Nucleus accumbens (tissue), 56 donors: ENCODE measurements at regions not wholly inside any gene's neighbourhood (a gene's known extent, or its start where the extent isn't known, plus 50 kb on each side); places are given as distances from the start of the nearest gene placed in this dataset.

Source experiments
- DNase-seq, 56 donors: peaks; one replicate each; lab custom pipeline; 2025; lab: John Stamatoyannopoulos, UW

DNA sequence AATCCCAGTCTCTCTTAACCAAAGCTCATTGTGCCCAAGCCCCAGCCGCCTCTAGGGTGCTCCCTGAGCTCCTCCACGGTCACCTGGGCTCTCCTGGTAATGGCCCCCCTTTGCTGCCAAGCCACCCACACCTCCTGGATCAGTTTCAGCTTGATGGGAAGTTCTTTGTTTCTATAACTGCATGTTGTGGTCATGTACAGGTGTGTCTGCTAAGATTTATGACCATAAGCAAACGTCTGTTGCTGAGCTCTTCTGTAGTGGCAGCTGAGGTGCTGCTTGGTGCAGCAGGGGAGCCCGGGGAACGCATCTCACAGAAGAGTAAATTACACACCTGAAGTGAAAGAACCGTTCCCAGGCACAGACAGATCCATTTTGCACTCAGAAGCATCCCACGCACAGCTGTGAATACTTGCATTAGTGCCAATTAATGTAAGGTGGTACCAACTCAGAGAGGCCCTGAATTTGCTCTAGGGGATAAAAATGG lies 194.6 kb upstream of the ARID1B start:
- DNase-seq: peak in 24 of 56 donors; percentile 1 to 69 (median 21)

DNA sequence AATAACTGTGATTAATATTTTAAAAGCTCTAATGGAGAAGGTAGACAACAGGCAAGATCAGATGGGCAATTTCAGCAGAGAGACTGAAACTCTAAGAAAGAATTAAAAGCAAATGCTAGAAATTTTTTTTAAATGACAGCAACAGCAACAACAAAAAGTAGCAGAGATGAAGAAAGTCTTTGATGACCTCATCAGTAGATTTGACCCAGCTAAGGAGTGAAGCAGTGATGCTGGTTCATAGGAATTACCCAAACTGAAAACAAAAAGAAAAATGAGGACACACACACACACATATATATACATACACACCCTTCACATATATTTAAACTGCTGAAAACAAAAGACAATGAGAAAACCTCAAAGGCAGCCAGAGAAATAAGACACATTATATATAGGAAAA lies 197.6 kb upstream of the ARID1B start:
- DNase-seq: no peak

DNA sequence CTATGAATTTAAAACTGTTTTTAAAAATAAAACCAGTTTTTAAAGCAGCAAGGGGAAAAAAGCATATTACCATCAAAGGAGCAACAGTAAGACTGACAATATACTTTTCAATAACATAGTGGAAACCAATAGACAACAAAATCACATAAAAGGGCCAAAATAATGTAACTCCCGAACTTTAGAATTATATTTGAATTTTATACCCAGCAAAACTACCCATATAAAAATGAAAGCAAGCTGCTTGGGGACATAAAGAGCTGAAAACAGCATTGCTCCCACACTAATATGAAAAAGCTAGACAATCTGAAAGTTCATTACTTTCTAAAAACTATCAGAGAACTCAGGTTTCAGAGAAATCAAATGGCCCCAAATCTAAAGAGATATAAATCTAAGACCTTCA lies 199.4 kb upstream of the ARID1B start:
- DNase-seq: no peak

DNA sequence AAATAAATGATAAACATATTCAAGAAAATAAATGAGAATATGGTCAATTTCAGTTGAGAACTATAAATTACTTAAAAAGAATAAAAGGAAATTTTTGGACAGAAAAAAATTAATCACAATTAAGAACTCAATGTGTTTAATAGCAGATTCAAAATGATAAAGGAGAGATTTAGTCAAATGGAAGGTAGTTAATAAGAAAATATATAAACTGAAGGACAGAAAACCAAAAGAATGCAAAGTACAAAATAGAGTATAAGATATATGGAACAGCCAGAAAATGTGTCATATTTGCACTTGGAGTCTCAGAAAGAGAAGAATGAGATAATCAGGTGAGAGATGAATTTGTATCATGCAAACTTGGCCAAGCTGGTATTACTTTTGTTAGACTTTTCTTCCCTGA lies 201.8 kb upstream of the ARID1B start:
- no peak for DNase-seq

DNA sequence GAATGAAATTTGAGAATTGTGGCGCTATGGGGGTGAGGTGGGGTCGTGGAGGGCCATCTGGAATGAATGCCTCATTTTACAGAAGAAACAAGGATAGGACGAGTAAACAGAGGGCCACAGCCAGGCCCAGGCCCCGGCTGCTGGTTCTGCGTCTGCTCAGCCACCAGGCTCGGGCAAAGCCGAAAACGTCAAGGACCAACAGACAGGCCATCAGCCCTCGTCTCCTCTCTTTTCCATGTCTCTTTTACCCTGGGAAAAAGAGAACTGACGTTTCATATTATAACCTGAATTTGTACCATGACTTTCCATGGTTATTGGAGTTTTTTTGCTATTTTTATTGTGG lies 212.4 kb upstream of the ARID1B start:
- DNase-seq: no peak

DNA sequence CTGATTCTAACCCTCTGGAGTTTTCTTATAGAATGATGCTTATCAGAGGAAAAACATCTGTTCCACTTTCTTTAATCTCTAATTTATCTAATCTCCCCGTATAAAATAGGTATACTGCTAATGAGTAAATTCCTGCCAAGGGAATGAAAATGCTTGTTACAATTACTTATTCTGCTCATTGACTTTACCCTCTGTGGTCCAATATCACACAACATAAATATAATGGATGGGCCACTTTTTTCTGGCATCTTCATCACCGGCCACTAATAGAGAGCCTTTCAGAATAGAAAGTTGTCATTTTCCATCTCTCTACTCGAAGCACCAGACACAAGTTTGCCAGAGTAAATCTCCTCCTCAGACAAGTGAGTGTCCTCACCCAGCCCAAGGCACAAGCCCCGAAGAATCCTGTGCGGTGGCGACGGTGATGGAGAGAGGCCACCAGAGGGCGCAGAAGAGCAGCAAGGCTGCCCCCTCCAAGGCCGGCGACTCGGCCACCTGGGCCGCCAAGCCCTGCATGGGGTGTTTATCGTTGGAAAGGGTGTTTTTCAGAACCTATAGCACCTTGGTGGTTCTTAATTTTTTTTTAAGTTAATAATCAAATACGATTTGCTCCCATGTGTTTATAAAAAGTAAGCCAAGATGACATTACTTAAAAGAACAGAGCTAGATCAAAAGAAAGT lies 212.9 kb upstream of the ARID1B start:
- peak in 50 of 56 donors; percentile 13 to 86 (median 55) for DNase-seq

DNA sequence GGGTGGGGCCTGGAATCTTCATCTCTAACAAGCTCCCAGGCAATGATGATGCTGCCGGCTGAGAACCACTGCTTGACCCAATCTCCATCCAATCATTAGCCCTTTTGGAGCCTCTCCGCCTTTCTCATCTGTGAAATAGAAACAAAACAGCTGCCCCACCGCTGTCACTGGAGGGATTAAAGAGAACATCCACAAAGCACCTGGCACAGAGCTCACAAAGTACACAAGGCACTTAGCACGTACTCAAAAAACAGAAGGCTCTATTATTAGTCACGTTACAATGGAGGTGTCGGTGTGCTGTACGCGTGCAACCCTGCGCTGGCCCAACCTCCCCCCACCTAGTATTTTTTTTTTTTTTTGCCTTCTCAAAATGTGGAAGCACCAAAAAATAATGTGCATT lies 213.5 kb upstream of the ARID1B start:
- no peak for DNase-seq

DNA sequence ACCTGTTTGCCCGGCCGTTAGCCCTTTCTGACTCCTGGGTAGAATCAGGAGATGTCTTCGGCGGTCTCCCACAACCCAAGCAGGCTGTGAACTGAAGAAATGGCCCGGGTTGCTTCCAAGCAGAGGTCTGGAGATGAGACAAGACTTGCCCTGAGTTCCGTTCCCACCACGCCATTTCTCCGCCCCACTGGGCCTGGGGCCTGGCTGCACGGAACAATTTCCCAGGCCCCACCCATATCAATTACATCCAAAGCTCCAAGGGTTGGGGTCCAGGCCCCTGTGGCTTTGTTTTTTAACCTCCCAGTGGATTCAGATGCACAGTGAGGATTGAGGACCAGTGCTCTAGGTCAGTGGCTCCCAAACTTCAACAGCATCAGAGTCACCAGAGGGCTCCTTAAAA lies 214.5 kb upstream of the ARID1B start:
- DNase-seq: no peak

DNA sequence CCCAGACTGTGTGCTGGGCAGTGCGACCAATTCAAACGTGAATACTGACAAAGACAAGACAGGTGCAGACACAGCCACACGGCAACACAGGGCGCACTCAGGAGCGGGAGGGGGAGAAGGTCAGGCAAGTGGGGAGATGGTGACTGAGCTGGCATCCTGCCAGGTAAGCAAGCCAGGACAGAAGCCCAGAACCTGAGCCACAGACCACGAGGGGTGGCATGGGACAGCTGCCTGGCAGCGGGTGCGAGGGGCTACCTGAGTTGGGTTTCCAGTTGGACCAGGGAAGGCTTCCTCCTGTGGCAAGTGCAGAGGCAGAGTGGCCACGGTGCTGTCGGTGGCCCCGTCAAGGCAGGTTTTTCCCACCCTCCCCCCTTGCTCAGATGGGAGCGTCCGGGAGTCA lies 215.2 kb upstream of the ARID1B start:
- DNase-seq: no peak

DNA sequence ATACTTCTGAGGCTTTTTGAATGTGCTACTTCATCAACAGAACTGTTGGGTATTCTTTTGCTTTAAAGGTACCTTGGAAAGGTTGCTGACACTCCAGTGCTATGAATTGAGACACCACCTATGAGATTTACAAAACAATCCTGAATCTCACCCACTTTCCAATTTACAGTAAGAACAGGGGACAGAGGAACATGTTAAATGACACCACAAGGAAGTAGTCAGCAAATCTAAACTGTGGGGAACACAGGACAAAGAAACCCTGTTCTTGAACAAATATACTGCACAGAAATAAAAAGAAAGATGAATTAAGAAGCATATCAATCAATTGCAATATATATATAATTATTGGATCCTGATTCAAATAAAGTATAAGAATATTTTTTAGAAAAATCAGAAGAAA lies 216.7 kb upstream of the ARID1B start:
- no peak for DNase-seq

DNA sequence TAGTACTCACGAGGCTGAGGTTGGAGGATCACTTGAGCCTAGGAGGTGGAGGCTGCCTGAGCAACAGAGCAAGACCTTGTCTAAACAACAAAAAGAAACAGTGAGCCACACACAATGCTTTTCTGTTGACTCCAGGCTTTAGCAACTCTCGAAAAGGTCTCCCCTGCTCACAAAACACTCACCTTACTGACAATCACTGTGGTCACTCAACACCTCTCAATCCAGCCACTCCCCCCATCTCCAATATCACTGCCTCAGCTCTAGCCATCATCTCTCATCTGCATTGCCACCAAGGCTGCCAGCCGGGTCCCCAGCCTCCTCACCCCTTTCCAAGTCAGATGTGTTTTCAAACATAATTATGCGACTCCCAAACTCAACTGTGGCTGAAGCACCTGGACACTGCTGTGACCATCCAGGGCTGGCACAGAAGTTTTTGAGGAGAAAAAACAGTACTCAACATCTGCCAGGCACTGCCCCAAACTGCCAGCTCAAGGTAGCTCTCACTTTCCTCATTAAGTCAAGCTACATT lies 218.0 kb upstream of the ARID1B start:
- no peak for DNase-seq

DNA sequence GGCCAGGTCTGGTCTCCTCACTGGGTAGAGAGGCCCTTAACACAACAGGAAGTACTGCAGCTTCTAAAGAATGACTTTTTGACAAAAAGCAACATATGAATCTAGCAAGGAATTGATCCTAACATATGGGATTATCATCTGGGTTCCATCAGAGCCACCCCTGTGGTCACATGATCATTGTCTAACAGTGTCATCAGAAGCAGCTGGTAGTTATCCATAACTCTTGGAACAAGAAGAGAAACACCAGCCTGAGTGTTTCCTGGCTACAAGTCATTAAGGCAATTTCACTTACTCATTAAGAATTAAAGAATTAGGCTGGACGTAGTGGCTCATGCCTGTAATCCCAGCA lies 219.3 kb upstream of the ARID1B start:
- no peak for DNase-seq

DNA sequence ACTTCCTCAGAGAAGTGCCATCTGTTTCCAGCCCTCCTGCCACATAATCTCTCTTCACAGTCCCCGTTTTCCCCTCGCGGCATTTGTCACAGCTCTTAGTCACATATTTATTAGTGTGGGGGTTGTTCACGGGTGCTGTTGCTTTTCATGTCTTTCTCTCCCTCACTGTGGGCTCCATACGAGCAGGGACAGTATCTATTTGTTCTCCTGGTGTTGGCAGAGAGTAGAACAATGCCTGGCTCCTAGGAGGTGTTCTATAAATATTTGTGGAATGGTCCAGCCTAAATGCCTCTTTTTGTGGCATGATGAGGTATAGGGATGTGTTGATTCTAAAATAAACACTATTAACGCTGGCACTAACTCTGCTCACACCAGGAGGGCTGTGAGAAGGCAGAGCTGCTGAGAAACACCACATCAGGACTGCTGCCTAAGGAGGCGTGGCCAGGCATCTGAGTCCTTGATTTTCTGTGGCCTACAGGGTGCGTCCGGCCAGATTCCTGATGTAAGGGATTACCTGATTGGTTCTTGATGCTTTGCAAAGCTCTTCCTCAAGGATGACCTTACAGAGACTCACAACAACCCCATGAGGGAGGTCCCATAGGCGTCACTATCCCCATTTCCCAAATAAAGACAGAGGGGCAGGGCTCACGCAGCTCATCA lies 219.8 kb upstream of the ARID1B start:
- DNase-seq: peak in 41 of 56 donors; percentile 2 to 66 (median 36)

DNA sequence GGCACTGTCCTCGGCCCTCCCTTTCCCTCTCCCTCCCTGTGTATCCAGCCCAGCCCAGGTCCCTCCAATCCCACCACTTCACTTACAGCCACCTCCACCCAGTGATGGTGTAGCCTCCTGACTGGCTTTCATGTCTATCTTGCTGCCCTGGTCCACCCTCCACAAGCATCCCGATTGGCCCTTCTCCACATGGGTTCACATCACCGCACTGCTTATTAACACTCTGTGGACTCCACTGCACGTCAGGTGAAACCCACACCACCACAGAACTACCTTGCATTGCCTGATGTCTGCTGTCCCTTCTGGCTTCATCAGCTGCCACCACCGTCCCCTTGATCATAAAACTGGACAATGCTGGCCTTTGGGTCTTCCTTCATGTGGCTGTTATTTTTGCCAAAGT lies 220.4 kb upstream of the ARID1B start:
- DNase-seq: no peak

DNA sequence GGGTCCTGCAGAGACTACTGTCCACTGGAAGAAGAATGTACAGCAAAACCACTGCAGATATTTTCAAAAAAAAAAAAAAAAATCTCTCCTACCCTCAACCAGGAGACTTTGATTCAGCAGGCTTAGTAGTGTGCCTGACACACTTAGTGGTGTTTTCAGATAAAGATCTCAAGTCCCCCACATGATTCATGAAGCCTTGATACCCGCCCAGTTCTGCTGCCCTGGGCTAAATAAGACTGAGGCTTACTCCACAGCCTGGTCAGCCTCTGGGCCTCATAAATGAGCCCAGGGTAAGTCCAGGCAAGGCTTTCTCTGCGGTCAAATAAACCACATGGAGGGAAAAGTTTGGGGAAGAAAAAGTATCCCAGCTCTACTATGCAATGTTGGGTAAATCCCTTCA lies 222.1 kb upstream of the ARID1B start:
- DNase-seq: no peak

DNA sequence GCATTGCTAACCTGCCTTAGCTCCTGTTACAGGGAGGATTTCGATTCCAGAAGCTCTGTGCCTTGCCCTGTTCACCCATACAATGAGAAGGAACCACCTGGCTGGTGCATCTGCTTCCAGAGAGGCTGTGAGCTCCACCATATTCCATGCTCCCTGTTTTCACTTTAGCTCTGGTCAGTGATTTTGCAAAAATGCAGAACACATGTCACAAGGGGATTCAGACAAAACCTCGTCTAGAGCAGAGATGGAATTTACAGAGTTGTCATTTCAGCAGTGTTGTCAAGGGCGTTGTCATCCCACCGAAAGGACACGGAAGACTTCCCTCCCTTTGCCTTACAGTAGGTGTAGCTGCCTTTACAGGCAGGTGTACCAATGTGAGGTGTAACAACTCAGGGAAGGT lies 223.0 kb upstream of the ARID1B start:
- DNase-seq: no peak

DNA sequence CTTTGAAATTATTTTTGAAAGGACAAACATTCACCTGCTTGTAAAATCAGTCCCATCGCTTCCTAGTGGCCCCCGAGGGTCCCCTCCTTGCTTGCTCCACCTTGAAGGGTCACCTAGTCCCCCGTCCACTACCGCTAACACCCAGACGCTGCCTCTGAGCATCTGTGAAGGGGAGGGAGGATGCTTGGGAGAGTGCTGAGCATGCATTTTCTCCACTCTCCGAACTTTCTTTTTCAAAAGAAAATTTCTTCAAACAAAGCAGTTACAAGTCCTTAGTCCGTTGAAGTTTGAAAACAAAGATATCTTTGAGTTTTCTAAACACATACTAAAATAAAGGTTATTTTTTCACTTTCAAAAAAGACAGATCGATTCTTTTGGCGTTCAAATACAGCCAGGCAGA lies 224.3 kb upstream of the ARID1B start:
- DNase-seq: no peak

DNA sequence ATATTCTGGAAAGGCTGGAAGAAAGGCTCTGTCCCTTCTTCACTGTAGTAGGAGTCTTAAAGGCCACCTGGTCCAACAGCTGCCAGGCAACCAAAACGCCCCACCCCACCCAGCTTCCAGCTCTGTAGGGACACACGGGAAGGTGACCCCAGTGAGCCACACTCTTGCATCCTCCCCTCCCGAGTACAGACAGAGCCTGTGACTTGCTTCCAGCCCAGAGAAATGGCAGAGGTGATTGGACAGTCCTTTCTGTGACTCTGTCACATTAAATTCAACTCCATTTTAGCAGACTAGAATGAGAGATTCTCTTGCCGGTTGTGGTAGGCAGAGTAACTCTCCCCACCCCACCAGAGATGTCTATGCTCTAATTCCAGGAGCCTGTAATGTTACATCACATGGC lies 226.2 kb upstream of the ARID1B start:
- no peak for DNase-seq

DNA sequence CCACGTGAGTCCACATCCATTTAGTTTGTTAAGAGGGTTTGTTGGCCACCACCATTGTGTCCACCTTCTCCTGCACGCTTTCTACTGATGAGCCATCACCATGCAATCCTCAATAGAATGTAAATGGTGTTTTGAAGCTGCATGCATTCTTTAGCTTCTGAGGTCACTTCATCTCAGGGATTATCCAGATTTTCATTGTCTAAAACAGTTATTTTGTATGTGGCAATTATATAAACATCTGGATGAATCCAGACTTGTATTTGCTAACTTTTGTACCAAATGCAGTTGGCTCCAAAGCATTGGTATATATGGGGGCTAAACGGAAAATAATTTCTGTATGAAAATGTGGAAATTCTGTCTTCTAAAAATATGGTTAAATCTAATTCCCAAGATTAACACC lies 231.2 kb upstream of the ARID1B start:
- no peak for DNase-seq

DNA sequence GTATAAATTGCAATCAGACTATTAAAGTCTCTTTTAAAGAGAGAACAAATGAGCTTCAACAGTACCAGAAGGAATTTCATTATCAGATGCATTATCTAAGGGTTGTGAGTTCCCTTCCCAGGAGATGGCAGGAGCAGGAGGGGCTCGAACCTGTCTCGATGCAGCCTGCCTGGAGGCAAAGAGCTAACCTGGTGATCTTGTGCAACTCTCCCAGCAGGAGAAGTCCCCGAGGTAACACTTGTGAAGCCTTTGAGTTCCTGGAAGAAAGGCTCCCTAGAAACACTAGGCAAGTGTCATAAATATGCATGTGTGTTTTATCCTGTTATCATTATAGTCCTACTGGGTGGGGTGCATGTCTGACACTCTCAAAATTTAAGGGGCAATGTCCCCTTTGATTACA lies 232.2 kb upstream of the ARID1B start:
- DNase-seq: no peak

DNA sequence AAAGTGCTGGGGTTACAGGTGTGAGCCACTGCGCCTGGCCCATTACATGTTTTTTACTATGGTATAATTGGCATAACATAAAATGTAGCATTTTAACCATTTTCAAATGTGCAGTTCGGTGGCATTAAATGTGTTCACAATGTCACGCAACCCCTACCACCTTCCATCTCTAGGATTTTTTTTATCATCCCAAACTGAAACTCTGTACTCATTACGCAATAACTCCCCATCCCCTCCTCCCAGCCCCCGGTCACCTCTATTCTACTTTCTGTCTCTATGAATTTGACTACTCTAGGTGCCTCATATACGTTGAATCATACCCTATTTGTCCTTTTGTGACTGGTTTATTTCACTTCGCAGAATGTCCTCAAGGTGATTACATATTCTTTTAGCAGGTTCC lies 233.1 kb upstream of the ARID1B start:
- no peak for DNase-seq

DNA sequence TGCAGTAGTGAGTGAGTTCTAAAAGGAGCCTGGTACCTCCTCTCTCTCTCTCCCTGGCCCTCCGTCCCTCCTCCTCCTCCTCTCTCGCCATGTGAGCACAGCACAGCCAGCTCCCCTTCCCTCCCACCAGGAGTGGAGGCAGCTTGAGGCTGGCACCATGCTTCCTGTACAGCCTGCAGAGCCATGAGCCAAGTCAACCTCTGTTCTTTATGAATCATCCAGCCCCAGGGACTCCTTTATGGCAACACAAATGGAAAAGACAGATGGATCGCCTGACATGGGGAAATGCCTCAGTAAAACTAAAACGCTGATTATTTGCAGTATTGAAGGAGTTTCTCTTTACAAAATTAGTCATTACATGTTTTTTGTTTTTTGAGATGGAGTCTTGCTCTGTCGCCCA lies 233.7 kb upstream of the ARID1B start:
- no peak for DNase-seq
